ENCODE measurements at regions not wholly inside any gene's neighbourhood (a gene's known extent, or its start where the extent isn't known, plus 50 kb on each side); places are given as distances from the start of the nearest gene placed in this dataset.
A peak's percentile ranks its signal among the peaks of the same experiment; 100 is the strongest.

- DNase-seq (ENCODE audit: insufficient read length, low spot score) (peak; percentile 88), FAIRE-seq (peak; percentile 99)
- TF ChIP-seq CTCF (IDR thresholded peaks at IDR 0.05; ENCODE audit: insufficient read depth, missing control alignments), result no peak
Observed at GRCh38 chr18:57258131-57258777, 94.1 kb upstream of the ST8SIA3 start.

- no peak for TF ChIP-seq CTCF (IDR thresholded peaks at IDR 0.05; ENCODE audit: insufficient read depth, missing control alignments)
- FAIRE-seq (peak; percentile 35), DNase-seq (ENCODE audit: insufficient read length, low spot score) (no peak)
Observed at GRCh38 chr18:57267368-57267925, 84.9 kb upstream of the ST8SIA3 start.

- FAIRE-seq, result peak; percentile 48
- TF ChIP-seq CTCF (IDR thresholded peaks at IDR 0.05; ENCODE audit: insufficient read depth, missing control alignments), result no peak
Observed at GRCh38 chr18:57269756-57270155, 82.6 kb upstream of the ST8SIA3 start.

GRCh38 chr18:57270156-57270555, 82.2 kb upstream of the ST8SIA3 start:
- TF ChIP-seq CTCF (IDR thresholded peaks at IDR 0.05; ENCODE audit: insufficient read depth, missing control alignments), result no peak
- DNase-seq (ENCODE audit: insufficient read length, low spot score) (no peak), FAIRE-seq (no peak)

More at GRCh38 chr18:57269756-57270155, 82.6 kb upstream of the ST8SIA3 start:
- no peak for DNase-seq (ENCODE audit: insufficient read length, low spot score)

- DNase-seq (ENCODE audit: insufficient read length, low spot score) (no peak), FAIRE-seq (no peak)
- TF ChIP-seq CTCF (IDR thresholded peaks at IDR 0.05; ENCODE audit: insufficient read depth, missing control alignments), result no peak
Observed at GRCh38 chr18:57273194-57273593, 79.2 kb upstream of the ST8SIA3 start.

GRCh38 chr18:57275111-57275510, 77.2 kb upstream of the ST8SIA3 start:
- no peak for TF ChIP-seq CTCF (IDR thresholded peaks at IDR 0.05; ENCODE audit: insufficient read depth, missing control alignments)
- FAIRE-seq, result peak; percentile 64
- no peak for DNase-seq (ENCODE audit: insufficient read length, low spot score)

GRCh38 chr18:57276829-57277228, 75.5 kb upstream of the ST8SIA3 start:
- no peak for TF ChIP-seq CTCF (IDR thresholded peaks at IDR 0.05; ENCODE audit: insufficient read depth, missing control alignments)
- DNase-seq (ENCODE audit: insufficient read length, low spot score), result no peak
- no peak for FAIRE-seq
